Amniotic stem cell (primary cell): ENCODE measurements at regions not wholly inside any gene's neighbourhood (a gene's known extent, or its start where the extent isn't known, plus 50 kb on each side); places are given as distances from the start of the nearest gene placed in this dataset.

Source experiments
- DNase-seq: peaks from one replicate; lab custom pipeline; 2025; lab: John Stamatoyannopoulos, UW

DNA sequence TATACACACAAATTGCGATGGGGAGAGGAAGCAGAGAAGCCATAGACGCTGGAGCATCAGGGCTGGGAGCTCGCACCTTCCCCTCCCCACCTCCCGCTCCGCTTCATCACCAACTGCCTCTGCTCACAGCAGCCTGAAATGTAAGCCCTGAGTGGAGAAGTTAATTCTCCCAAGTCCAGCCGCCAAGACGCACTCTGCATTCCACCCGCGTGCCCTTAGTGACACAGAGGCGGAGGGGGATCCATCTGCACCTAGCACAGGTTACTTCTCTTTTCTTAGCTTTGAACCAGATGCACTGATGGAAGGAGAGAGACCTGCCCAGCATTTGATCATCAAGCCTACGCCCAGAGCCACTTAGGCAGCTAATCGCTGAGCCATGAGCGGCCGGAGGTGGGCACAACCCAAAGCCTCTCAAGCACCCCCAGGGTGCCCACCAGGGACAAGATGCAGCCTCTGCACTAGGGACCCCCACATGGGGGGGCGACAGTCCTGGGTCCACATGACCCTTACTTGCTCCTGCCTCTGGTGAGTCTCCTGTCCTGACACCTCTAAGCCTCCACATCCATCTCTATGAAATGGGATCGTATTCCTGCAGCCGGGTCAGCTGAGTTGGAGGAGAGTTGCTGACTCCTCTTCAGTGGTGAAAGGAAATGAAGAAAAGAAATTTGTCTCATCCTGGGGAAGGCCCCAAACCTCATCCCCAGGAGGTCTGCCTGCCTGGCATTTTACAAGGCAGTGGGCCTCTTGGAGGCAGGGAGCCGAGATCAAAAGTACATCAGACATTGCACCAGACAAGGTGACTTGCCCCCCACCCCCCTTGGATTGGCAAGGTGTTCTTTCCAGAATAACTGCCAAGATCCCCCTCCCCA, 316.2 kb downstream of the MATN1 start:
- no peak for DNase-seq

DNA sequence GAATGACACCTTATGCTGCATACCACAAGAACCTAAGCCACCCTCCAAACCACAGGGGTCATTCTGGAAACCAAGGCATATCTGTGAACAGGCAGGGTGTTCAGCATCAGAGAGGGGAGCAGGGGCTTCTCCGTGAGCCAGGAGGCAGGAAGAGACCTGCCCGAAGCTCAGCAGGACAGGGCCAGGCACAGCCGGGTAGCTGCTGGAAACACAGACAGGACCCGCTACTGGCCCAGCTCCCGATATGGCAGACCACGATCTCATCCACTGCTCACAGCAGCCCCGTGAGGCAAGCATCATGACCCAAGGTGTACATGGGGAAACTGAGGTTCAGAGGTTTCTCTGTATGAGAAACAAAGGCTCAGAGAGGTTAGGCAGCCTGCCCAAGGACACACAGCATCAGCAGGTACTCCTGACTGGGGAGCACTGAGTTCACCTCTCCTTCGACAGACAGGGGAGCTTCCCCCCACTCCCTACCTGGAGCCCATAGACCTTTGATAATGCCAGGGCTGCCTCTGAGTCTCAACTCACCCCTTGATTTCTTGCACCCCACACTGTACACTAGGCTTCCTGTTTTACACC, 317.7 kb downstream of the MATN1 start:
- no peak for DNase-seq

DNA sequence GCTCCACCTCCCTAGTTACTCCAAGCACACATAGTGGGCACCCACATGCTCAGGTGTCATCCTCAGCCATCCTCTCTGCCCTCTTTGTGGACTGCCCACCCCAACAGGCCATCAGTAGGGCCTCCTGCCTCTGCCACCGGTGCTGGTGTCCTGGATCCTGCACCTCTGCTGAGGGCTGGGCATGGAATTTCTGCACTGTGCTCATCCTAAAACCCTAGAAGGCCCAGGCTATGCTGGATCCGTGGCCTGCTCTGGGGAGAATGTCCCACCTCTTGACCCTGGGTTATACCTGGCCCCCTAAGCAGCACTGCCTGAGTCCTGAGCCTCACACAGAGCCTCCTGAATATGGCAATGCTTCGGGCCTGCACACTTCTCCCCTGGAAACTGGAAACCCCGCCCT, 318.3 kb downstream of the MATN1 start:
- DNase-seq: no peak

DNA sequence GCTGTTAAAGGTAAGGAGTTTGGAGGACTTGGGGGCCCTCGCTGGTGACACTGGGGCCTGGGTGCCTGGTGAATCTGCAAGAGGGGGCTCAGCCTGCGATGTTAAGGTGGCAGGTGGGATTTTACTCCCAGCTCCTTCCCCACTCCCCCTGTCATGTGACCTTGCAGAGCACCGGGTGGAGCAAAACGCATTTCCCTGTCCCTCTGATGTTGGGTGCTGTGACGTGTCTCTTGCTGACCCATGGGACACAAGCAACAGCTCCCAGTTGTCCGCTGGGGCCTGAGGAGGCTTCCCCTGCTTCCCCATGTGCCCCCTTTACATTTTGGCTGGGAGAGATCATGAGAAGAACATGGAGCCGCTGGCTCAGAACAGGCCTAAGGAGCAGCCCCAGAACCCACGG, 319.0 kb downstream of the MATN1 start:
- no peak for DNase-seq

DNA sequence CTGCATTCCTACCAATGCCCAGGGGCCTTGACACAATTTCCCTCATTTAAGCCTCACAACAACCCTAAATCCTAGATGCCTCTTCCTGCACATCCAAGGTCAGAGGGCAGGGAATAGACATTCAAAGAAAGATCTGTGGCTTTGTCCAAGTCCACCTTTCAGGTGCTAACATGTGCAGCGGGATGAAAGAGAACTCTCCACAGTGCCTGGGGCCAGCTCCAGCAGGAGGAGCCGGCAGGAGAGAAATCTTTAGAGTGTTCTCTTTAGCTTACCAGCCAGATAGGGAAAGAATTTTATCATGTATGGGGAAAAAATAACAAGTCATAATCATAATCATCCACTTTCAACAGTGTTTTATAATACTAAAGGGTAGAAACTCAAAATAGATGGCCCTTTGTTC, 319.7 kb downstream of the MATN1 start:
- DNase-seq: no peak

DNA sequence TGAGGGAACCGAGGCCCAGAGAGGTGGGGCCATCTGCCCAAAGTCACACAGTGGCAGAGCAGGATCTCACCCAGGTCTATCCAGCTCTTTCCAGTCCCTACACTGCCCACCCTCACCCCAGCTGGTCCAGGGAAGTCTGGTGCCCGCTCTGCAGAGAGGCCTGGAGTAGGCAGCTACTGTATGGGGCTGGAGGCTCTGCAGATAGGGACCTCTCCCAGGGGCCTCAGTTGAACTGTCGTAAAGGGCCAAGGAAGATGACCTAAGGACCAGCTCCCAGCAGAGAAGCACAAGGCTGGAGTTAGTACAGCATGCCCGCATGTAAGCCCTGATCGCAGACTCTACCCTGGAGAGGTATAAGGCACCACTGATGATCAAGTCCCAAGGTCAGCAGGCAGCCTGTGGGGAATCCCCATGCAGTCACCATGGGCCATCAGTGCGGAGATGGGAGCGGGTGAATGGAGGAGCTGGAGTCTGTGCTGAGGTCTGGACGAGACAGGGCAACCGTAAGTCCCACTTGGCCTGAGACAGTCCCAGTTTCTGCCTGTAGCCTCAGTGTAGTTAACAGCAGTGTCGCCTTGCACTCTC, 320.2 kb downstream of the MATN1 start:
- no peak for DNase-seq

DNA sequence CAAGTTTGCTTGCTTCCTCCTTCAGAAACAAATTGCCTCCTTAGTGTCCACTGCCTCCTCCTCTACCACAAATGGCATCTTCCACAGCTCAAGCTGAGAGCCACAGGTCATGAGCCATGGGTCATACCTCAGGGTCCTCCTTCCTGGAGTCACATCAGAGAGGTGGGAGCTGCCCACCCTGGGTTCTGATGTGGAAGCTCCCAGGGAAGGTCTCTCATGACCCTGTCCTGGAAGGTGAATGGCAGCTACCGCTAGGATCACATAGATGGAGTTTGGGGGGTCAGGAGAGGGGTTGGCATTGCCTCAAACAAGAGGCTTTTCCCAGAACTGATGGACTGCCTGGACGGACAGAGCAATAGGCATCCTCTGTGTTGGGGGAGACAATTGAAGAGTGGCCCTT, 321.4 kb downstream of the MATN1 start:
- no peak for DNase-seq

DNA sequence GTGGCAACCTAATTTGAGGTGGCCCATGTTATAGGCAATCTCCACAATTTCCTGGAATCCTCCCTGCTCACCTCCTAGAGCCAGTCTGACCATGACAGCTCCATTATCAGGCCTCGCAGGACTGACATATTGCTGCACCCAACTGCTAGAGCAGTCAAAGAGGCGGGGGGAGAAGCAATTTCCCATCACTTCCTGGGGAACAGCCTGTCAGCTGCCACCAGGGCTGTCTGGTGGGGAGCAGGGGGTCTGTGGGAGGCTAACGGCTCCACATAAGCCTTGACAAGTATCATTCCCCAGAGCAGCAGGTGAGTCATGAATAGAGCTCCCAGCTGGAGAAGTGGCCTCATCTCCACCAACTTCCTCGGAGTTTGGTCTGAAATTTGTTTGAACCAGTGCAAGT, 322.9 kb downstream of the MATN1 start:
- no peak for DNase-seq

DNA sequence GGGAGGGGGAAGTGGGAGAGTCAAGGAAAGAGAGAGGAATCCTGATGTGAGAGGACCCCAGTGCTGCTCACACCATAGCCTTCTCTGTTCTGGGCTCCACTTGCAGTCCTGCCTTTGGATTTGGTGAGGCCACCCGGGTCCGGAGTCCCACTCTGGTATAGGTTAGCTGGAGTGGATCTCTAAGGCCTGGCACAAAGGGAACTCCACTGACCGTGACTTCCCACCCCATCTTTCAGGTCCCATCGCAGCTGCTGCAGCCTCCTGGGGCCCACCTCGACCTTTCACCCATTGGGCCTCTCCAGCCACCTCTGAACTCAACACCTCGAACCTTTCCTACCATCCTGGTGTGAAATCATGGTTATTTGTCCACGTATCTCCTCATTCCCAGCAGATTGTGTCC, 324.4 kb downstream of the MATN1 start:
- no peak for DNase-seq

DNA sequence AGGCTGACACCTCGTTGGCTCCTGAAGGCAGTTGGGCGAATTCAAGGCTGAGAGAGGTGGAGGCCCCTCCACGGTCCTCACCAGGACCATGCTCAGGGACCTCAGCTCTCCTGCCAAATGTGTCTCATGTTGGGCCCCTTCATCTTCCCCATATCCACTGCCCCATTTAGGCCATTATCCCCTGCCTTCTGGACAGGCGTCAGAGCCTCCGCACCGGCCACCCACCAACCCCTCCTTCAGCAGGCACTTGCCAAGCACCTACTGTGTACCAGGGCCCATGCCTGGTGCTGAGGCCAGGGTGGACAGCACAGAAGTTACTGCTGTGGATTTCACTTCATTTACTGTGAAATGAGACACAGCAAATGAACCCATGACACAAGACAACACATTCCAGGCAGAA, 325.8 kb downstream of the MATN1 start:
- no peak for DNase-seq

DNA sequence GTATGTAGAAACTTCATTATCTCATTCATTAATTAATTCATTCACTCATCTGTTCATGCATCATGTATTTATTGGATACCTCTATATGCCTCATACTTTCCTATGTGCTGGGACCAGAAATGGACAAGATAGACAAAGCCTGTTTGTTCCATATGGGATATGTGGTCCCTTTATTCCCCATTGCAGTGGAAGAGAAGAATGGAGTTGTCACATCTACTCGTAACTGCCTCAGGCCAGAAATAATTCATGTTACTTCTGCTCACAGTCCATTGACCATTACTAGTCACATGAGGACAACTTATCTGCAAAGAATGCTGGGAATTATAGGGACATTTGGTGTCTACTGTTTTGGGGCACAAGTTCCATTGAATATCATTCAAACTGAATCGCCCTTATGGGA, 327.8 kb downstream of the MATN1 start:
- no peak for DNase-seq

DNA sequence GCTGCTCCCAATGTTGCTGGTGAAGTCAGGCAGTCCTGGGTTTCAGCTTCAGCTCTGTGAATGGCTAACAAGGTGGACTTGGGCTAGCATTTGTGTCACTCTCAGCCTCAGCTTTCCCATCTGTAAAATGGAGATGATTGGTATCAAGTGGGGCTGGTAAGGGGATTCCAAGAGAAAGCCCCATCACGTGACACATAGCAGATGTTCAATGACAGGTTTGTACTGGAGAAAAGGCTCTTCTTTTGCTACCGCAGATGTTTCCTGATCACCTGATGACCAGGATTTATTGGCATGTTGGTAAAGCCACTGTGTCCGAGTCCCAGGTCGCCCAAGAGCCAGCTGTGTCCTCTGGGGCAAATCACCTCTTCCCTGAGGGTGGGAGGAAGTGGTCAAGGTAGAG, 335.0 kb downstream of the MATN1 start:
- DNase-seq: no peak

DNA sequence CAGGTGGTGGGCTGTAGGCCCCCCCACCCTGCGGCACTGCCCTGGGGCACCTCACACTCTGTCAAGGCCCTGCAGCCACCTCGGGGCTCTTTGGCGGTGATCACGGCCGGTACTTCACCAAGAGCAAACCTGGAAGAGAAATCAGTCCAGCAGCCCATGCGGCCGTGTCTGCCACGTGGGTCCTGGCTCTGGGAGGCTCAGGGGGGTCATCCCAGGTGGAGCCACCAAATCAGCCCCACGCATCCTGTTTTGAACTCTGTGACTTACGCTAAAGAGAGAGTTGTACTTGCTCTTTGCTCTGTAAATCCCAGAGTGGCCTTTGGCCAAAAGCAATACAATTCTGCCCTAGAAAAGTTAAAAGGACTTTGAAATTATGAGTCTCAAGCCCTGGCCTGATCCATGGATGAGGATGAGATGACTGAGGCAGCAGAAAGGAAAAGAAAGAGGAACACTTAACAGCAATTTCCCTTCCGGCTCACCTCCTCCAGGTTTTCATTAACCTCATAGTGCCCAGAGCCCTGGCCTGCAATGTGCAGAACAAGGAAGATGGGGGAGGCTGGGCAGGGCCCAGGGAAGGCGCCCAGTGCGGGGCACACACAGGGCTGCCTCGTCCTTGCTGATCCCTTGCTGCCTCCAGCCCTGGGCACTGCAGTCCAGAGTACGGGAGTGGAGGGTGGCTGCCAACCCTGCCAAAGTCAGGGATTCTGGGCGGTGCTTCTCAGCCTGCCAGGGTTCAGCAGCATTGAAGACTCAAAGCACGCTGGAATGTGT, 337.0 kb downstream of the MATN1 start:
- DNase-seq: no peak

DNA sequence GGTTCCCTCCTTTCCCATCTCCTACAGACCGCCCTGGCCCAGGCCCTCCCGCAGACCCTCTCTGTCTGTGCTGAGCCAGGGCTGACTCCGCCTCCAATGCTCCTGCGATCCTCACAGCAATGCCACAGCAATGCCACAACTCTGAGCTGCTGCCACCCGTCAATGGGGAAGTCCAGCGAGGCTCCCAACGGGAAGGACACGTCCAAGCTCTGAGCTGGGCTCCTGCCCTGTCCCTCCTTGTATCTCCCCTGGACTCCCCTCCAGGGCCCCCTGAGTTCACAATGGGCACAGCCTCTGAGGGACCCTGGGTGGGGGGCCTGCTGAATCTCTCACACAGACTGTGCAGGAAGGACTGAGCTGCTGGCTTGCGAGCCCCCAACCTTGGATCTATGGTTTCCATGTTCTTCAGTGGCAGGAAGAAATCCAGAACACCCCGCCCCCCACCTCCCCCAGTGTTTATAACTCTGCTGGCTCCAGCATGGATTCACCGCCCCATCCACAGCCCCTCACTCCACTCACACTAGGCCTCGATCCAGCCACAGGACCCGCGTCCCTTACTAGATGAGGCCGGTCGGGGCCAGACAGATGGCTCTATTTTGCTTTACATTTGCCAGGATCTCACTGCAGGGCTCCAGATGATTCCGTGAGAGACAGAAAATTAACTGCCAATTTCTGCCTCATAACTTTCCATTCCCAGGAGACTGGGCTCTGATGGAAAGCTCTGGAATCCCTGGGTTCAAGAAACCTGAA, 338.0 kb downstream of the MATN1 start:
- no peak for DNase-seq

DNA sequence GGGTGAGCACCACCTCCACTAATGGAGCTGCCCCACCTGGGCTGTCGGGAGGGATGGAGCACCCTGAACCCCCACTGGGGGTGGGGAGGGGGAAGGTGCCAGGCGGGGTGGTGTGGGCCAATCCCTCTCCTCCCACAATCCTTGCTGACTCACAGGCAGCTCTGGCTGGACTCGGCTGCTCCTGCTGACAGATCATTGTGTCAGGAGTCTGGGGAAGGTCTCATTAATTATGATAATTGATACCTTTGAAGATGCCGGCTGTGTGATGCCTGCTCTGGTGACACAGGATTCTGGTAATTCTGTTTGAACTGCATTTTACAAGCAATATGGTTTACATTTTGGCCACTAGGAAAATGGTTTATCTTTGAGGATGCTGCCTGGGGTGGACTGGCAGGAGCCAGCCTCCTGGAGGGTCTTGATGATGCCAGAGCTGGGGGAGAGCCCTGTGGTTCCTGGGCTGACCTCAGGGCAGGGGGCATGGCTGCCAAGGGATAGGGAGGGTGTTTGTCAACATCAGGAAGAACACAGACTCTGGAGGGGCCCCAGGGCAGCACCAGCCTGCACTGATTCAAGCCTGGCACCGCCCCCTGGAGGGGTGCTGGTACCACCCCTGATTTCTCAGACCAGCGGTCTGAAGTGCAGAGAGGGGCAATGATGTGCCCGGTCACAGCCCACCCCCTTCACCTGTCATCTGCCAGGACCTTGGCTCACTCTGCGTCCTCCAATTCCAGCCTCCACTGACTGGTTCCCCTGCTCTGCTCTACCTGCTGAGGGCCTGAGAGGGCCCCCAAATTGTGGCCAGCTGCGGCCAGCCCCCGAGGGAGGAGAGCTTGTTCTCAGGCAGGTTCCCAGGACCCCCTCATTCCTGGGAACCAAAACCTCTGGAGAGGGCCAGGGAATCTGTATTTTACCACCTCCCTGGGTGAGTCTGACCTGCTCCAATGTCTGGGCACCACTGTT, 338.8 kb downstream of the MATN1 start:
- DNase-seq: no peak

DNA sequence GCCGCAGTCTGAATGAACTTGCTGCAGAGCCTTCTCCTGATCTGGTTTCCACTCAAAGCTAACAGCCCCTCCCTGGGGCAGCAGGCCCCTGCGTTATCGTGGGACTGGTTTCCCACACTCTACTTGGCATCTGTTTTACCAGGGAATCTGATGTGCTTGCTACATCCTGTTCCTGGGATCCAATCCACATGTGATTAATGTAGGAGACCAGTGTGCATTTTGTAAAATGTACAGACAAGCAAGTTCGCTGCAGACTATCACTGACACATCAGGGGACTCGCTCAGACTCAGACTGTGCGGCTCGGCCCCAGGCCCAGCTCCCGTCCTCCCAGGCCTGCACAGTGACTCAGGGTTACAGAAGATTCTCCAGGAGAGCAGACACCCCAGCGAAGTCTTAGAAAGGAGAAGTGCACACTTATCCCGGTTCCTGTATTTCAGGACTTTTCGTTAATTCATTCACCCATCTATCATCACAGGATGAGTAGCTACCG, 340.1 kb downstream of the MATN1 start:
- no peak for DNase-seq

DNA sequence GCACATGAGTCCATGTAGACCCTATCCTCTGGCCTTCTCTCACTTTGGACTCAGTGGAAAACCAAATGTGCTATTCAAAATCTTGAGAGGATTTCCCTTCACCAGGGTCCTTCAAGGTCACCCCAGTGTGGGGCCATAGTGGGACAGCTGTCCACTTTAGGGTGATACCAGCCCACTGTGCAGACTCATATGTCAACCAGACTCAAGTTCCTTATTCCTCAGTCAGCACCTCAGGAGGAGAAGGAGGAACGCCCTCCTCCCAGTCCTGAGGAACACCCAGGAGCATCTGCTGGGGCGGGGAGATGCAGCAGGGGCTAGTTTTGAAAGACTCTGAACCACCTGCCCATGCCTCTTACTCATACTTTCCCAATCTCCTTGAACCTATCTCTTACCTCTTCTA, 340.9 kb downstream of the MATN1 start:
- no peak for DNase-seq

DNA sequence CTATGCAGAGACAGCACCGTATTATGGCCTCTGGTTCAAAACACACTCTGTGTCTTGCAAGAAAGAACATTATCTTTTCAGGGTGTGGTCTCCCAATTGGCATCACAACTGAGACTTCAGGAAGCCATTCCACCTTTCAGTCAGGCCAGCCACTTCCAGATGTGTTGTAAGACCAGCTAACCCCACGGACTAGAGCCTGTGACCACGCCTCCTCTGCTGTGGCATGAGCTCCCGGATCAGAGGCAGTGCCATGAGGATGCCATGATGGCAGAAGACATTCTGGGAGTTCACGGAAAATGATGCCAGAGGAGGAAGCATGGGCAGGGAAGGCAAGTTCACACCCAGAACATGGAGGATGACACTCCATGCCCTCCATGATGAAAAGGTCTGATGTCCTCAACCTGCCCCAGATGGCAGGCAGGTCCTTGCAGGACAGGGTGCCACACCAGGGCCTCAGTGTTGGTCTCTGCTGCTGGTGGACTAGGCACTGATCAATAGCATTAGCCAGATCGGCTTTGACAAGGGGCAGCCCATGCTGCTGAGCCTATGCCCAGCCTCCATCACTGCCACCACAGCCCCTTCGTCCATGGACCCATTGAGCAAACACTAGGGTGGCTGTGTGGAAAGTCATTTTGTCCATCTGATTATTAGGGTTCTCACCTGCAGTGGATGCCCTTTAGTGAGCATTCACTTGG, 341.6 kb downstream of the MATN1 start:
- no peak for DNase-seq

DNA sequence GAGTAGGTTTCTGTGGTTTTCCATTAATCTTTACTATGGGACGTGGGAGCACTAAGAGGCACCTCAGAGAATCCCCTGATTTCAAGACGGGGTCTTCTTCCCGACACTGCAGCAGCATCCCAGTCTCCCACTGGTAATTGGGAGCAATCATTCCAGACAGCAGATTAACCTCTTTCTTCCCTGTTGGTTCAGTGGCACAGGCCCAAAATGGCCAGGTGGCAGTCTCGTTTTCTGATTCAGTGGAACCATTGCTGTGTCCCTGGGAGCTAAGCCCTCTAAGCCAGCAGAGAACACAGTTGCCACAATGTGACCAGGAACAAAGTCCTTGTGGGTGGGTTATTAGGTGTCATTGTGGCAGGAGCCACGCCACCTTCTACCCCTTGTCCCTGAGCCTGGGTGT, 342.1 kb downstream of the MATN1 start:
- DNase-seq: no peak

DNA sequence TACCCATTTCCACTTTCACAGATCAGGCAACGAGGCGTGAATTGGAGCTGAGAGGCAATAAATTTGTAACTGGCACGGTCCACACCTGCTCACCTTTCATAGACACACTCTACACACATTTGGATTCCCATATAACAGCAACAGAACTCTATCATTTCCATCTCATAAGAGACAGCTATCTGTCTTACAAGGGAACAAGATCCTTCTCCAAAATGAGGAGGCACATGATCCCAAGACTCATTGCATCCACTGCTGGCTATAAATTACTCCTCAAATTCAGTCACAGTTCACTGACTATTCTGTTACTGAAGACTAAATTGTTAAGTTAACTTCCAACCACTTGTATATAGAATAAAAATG, 342.8 kb downstream of the MATN1 start:
- DNase-seq: no peak
